Heart left ventricle (tissue), 16 donors: ENCODE measurements at regions not wholly inside any gene's neighbourhood (a gene's known extent, or its start where the extent isn't known, plus 50 kb on each side); places are given as distances from the start of the nearest gene placed in this dataset.

ENCODE experiments used
- ATAC-seq, 4 donors: fragments of 200-7000 bp; cut with Tn5 transposase; one replicate each; pipeline ENCODE4 v1.9.1; 2020 to 2022; ENCODE audit warnings: moderate library complexity in 4 of 4, mild to moderate bottlenecking in 3 of 4, moderate number of reproducible peaks in 1 of 4
- DNase-seq, 5 donors: peaks; one replicate each; pipeline ENCODE4 v3.0.0-alpha.2; 2020
- H3K27ac ChIP-seq, 12 donors: fragments of 200-600 bp; sonication (generic) in 4 of 12; one replicate each; pipeline versions ENCODE4 v1.5.0 to v1.8.0; 2016 to 2022; ENCODE audit warnings: mild to moderate bottlenecking in 2 of 12
- H3K27me3 ChIP-seq, 9 donors: fragments of 200-600 bp; sonication (generic) in 2 of 9; one replicate each; pipeline versions ENCODE4 v1.5.1 to v1.8.0; 2016 to 2022; ENCODE audit warnings: mild to moderate bottlenecking in 3 of 9
- H3K36me3 ChIP-seq, 9 donors: fragments of 200-600 bp; sonication (generic) in 2 of 9; one replicate each; pipeline versions ENCODE4 v1.5.0 to v1.8.0; 2018 to 2022; ENCODE audit warnings: mild to moderate bottlenecking in 2 of 9
- H3K4me1 ChIP-seq, 12 donors: fragments of 200-600 bp; sonication (generic) in 4 of 12; one replicate each; pipeline versions ENCODE4 v1.5.0 to v1.8.0; 2016 to 2022; ENCODE audit warnings: mild to moderate bottlenecking in 3 of 12
- H3K4me3 ChIP-seq, 12 donors: fragments of 200-600 bp; sonication (generic) in 4 of 12; one replicate each; pipeline versions ENCODE4 v1.5.0 to v1.8.0; 2017 to 2022; ENCODE audit warnings: mild to moderate bottlenecking in 9 of 12, moderate library complexity in 4 of 12
- H3K9me3 ChIP-seq, 12 donors: fragments of 200-600 bp; sonication (generic) in 4 of 12; one replicate each; pipeline versions ENCODE4 v1.5.0 to v1.8.0; 2016 to 2022; ENCODE audit warnings: mild to moderate bottlenecking in 1 of 12
- POLR2A ChIP-seq, 2 donors: fragments of 450-650 bp; IDR thresholded peaks; one replicate each; pipeline ENCODE4 v1.6.1; 2017; ENCODE audit warnings: antibody characterized with exemption in 2 of 2, mild to moderate bottlenecking in 2 of 2, moderate library complexity in 2 of 2
- WGBS, 4 donors: extraction: QIAGEN DNeasy Blood & Tissue Kit in 2 of 4; methylation state at CpG; one replicate each; pipeline versions ENCODE4 v1.1.5 to v1.1.7; 2013 to 2018; 5-methylcytosine and 5-hydroxymethylcytosine counted together
- intact Hi-C, 10 donors: fragments of 100-400 bp; cut with DNase I; formaldehyde crosslinking; loops; one replicate each; pipeline versions ENCODE4 v1.11.1 to v1.14.2; 2022
- TF ChIP-seq, protein P1 (sequence below), 12 donors: fragments of 200-600 bp; sonication (generic) in 4 of 12; IDR thresholded peaks; one replicate each; pipeline versions ENCODE4 v1.5.0 to v1.8.0; 2018 to 2022; ENCODE audit warnings: antibody characterized with exemption in 12 of 12, mild to moderate bottlenecking in 5 of 12
- donor health status: ischemic (EF 13 %, LVEDD 7.1; RV severe dilation, severe dysfunction).
- donor health status: healthy with polysubstance abuse.
- donor health status: DM: no; HTN: yes; CAD: no.
- donor health status: DM: no; HTN: no; CAD: no.
- donor health status: ischemic (EF 25% LVEDD 6.9; RV normal size, moderate dysfunction).
- donor health status: ischemic (EF 25% LVEDD 5.7; RV mildly dilated, moderate dysfunction).
- donor health status: healthy.
- donor health status: DM: yes; HTN: yes; CAD: no.
- donor health status: ischemic (EF 35%, LVEDD 5.7; RV mildly dilated, moderate dysfunction).
- donor health status: nonischemic (EF 11% LVEDD 7.7; RV severe dilation, severe dysfunction).
- donor health status: DM: yes; HTN: yes; CAD: no.
- donor health status: PGD.
- donor health status: ischemic (EF 29% LVEDD 5.4; RV normal size, mild dysfunction).
- donor health status: nonischemic (EF 23%, LVEDD 6.1; RV moderate dilation, normal function).

DNA sequence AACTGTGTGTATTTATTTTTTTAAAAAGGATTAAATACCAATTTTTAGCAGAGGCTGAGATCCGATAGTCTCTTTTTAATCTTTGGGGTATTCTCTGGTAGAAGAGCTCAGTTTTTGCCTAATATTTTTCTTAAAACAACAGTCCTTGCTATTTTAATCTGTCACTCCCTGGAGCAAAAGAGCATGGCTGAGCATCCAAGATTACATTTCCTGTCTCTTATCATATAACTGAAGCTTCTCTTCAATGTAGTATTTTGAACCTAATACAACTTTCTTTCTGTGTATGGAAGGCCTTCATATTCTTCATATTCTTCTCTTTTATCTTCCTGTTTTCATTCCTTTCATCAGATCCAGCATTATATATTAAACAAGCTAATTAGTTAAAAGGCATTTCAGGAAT lies 293.7 kb downstream of the NSUN3 start:
- peaks cover 0 to 11% (median 0%) of the 10 kb centered on the region in 12 donors for H3K4me1 ChIP-seq
- DNase-seq = no peak
- 57 to 70% (median 61%) methylated on average over 1 of the region's 1 CpG for WGBS, 4 donors

GRCh38 chr3:94359996-94360395 lies 297.1 kb downstream of the NSUN3 start:
- ATAC-seq (no peak), DNase-seq (no peak)
- Histone ChIP-seq H3K4me3 (no peak overlapping the region), H3K36me3 (no peaks in the 10 kb centered on the region), H3K9me3 (no peaks in the 10 kb centered on the region), H3K4me1 (peaks cover 0 to 11% (median 0%) of the 10 kb centered on the region in 12 donors), H3K27me3 (no peaks in the 10 kb centered on the region), H3K27ac (no peak overlapping the region)
- intact Hi-C loops = no loop called here
- WGBS, 4 donors = 61 to 65% (median 64%) methylated on average over 2 of the region's 2 CpGs
- TF ChIP-seq POLR2A (IDR thresholded peaks at IDR 0.05) = no peak
- TF ChIP-seq, protein P1, sequence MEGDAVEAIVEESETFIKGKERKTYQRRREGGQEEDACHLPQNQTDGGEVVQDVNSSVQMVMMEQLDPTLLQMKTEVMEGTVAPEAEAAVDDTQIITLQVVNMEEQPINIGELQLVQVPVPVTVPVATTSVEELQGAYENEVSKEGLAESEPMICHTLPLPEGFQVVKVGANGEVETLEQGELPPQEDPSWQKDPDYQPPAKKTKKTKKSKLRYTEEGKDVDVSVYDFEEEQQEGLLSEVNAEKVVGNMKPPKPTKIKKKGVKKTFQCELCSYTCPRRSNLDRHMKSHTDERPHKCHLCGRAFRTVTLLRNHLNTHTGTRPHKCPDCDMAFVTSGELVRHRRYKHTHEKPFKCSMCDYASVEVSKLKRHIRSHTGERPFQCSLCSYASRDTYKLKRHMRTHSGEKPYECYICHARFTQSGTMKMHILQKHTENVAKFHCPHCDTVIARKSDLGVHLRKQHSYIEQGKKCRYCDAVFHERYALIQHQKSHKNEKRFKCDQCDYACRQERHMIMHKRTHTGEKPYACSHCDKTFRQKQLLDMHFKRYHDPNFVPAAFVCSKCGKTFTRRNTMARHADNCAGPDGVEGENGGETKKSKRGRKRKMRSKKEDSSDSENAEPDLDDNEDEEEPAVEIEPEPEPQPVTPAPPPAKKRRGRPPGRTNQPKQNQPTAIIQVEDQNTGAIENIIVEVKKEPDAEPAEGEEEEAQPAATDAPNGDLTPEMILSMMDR (IDR thresholded peaks at IDR 0.05) = no peak

More for the DNA sequence above, 293.7 kb downstream of the NSUN3 start:
- intact Hi-C loops = no loop called here
- Histone ChIP-seq H3K27ac (no peak overlapping the region), H3K27me3 (no peaks in the 10 kb centered on the region), H3K4me3 (no peak overlapping the region), H3K9me3 (no peaks in the 10 kb centered on the region), H3K36me3 (no peaks in the 10 kb centered on the region)
- ATAC-seq = no peak
- TF ChIP-seq, protein P1 (IDR thresholded peaks at IDR 0.05) = no peak
- TF ChIP-seq POLR2A (IDR thresholded peaks at IDR 0.05) = no peak

DNA sequence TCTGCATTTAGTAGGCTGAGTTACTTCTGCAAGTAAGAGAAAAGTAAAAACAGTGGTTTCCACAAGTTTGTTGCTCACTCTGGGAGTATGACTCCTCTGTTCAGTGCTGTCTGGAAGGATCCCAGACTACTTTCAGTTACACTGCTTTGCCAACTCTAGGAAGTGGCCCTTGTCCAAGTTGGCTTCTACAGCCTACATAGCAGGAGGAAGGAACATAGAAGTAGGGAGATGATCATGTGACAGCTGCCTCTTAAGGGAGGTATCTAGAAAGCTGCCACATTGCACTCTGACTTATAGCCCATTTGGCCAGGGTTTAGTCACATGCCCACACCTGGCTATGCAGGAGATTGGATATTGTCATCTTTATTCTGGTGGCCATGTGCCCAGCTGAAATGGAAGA lies 298.1 kb downstream of the NSUN3 start:
- Histone ChIP-seq H3K36me3 (no peaks in the 10 kb centered on the region), H3K27me3 (no peaks in the 10 kb centered on the region), H3K27ac (no peak overlapping the region), H3K4me3 (no peak overlapping the region), H3K9me3 (peaks cover 0 to 4% (median 0%) of the 10 kb centered on the region in 12 donors), H3K4me1 (peaks cover 0 to 11% (median 0%) of the 10 kb centered on the region in 12 donors)
- DNase-seq = peak in 4 of 5 donors; percentile 25 to 73 (median 36)
- ATAC-seq = peak; percentile 61 to 94 (median 90)
- intact Hi-C loops = no loop called here
- TF ChIP-seq, protein P1 (IDR thresholded peaks at IDR 0.05) = no peak
- TF ChIP-seq POLR2A (IDR thresholded peaks at IDR 0.05) = no peak

GRCh38 chr3:94362393-94362792 lies 299.5 kb downstream of the NSUN3 start:
- no peaks in the 10 kb centered on the region for H3K27me3 ChIP-seq
- no peaks in the 10 kb centered on the region for H3K36me3 ChIP-seq
- H3K9me3 ChIP-seq = peaks cover 0 to 8% (median 0%) of the 10 kb centered on the region in 12 donors
- 62 to 66% (median 62%) methylated on average over 4 of the region's 4 CpGs for WGBS, 4 donors
- H3K4me1 ChIP-seq = peaks cover 0 to 11% (median 0%) of the 10 kb centered on the region in 12 donors
- DNase-seq (no peak), ATAC-seq (no peak)
- intact Hi-C loops = no loop called here
- H3K4me3 ChIP-seq = no peak overlapping the region
- H3K27ac ChIP-seq = no peak overlapping the region
- no peak for TF ChIP-seq POLR2A (IDR thresholded peaks at IDR 0.05)
- TF ChIP-seq, protein P1 (IDR thresholded peaks at IDR 0.05) = no peak
